ENCODE measurements at regions not wholly inside any gene's neighbourhood (a gene's known extent, or its start where the extent isn't known, plus 50 kb on each side); places are given as distances from the start of the nearest gene placed in this dataset.

DNA sequence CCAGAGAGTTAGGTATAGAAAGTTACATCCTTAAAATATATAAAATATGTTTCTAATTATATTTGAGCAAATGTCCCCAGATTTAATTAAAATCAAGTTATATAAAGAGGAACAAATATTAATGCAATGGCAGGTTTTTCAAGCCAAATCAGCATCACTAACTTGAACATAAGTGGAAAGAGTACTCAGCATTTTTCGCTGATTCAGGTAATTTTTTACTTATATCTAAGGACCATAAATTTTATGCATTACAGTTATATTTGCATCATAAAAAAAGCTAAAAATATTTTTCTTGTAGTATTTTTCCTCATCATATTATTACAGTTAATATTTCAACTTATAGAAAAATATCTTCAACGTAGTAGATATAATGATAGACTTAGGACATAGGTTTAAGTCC lies 1047.4 kb downstream of the FAM133A start:
- Histone ChIP-seq H3K4me3 (no peak overlapping the region), H2AFZ (replicated peaks) (no peak overlapping the region), H3K27me3 (no peaks in the 10 kb centered on the region), H3K4me1 (no peaks in the 10 kb centered on the region), H3F3A (ENCODE audit: low read depth) (no peaks in the 10 kb centered on the region), H4K20me1 (ENCODE audit: low read depth) (no peaks in the 10 kb centered on the region), H3K27ac (no peak overlapping the region), H3K79me2 (ENCODE audit: low read depth) (no peaks in the 10 kb centered on the region), H3K9ac (no peak overlapping the region), H3K4me2 (no peak overlapping the region), H3K36me3 (no peaks in the 10 kb centered on the region), H3K9me3 (ENCODE audit: low read depth) (no peaks in the 10 kb centered on the region)
- TF ChIP-seq, protein P1, sequence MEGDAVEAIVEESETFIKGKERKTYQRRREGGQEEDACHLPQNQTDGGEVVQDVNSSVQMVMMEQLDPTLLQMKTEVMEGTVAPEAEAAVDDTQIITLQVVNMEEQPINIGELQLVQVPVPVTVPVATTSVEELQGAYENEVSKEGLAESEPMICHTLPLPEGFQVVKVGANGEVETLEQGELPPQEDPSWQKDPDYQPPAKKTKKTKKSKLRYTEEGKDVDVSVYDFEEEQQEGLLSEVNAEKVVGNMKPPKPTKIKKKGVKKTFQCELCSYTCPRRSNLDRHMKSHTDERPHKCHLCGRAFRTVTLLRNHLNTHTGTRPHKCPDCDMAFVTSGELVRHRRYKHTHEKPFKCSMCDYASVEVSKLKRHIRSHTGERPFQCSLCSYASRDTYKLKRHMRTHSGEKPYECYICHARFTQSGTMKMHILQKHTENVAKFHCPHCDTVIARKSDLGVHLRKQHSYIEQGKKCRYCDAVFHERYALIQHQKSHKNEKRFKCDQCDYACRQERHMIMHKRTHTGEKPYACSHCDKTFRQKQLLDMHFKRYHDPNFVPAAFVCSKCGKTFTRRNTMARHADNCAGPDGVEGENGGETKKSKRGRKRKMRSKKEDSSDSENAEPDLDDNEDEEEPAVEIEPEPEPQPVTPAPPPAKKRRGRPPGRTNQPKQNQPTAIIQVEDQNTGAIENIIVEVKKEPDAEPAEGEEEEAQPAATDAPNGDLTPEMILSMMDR (IDR thresholded peaks at IDR 0.05) = no peak
- no peak for TF ChIP-seq EZH2 (IDR thresholded peaks at IDR 0.05)
- no peak for TF ChIP-seq EZH2phosphoT487 (IDR thresholded peaks at IDR 0.05)
- no peaks in the 10 kb centered on the region for H3K27me3 Mint-ChIP-seq (ENCODE audit: insufficient read depth, low read depth)
- H3K4me1 Mint-ChIP-seq = peaks cover 5% of the 10 kb centered on the region
- no peak overlapping the region for H3K4me3 Mint-ChIP-seq
- H3K9me3 Mint-ChIP-seq = no peaks in the 10 kb centered on the region
- H3K27ac Mint-ChIP-seq = no peak overlapping the region
- no peaks in the 10 kb centered on the region for H3K36me3 Mint-ChIP-seq
- DNase-seq (ENCODE audit: low spot score) = no peak

DNA sequence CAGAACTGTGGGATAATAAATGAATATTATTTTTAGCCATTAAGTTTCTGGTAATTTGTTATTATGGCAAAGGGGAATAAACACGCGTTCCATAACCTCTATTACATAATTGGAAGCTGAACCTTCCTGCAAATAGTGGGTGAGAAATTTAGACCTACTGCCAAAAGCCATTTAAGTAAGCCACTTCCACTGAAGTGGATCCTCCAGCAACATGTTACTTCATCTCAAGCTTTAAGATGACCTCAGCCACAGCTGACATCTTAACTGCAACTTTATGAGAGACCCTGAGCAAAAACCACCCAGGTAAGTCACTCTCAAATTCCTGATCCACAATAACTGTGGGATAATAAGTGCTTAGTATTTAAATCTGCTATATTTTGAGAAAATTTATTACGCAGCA lies 1048.6 kb downstream of the FAM133A start:
- no peak overlapping the region for H3K4me3 Mint-ChIP-seq
- Histone ChIP-seq H3K4me1 (no peaks in the 10 kb centered on the region), H3K9me3 (ENCODE audit: low read depth) (no peaks in the 10 kb centered on the region), H2AFZ (replicated peaks) (no peak overlapping the region), H3K9ac (no peak overlapping the region), H3F3A (ENCODE audit: low read depth) (no peaks in the 10 kb centered on the region), H3K36me3 (no peaks in the 10 kb centered on the region), H3K79me2 (ENCODE audit: low read depth) (no peaks in the 10 kb centered on the region), H3K4me3 (no peak overlapping the region), H4K20me1 (ENCODE audit: low read depth) (no peaks in the 10 kb centered on the region), H3K27ac (no peak overlapping the region), H3K27me3 (no peaks in the 10 kb centered on the region), H3K4me2 (no peak overlapping the region)
- no peak overlapping the region for H3K27ac Mint-ChIP-seq
- TF ChIP-seq EZH2phosphoT487 (IDR thresholded peaks at IDR 0.05) = no peak
- TF ChIP-seq, protein P1 (IDR thresholded peaks at IDR 0.05) = no peak
- no peaks in the 10 kb centered on the region for H3K27me3 Mint-ChIP-seq (ENCODE audit: insufficient read depth, low read depth)
- DNase-seq (ENCODE audit: low spot score) = no peak
- peaks cover 5% of the 10 kb centered on the region for H3K4me1 Mint-ChIP-seq
- H3K36me3 Mint-ChIP-seq = no peaks in the 10 kb centered on the region
- no peaks in the 10 kb centered on the region for H3K9me3 Mint-ChIP-seq

DNA sequence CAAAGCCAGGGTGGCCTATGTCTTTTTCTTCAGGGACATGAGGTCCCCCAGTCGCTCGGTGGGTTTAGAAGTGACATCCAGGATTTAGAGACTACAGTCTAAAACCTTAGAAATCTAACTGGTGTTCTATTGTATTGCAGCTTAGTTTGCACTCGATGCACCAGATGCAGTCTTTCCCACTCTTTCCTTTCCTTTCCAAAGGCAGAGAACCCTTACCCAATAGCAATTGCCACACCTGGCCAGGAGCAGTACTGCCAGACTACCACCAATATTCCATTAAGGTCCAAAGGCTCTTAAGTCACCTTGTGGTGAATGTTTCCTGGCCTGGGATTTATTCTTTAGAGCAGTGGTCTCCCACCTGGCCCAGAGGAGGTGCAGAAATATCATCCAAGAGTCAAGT lies 1068.8 kb downstream of the FAM133A start:
- Histone ChIP-seq H3K4me3 (no peak overlapping the region), H3K9me3 (ENCODE audit: low read depth) (no peaks in the 10 kb centered on the region), H3K36me3 (no peaks in the 10 kb centered on the region), H3K9ac (no peak overlapping the region), H3K27me3 (no peaks in the 10 kb centered on the region), H3K27ac (no peak overlapping the region), H2AFZ (replicated peaks) (no peak overlapping the region), H3K4me1 (no peaks in the 10 kb centered on the region), H3F3A (ENCODE audit: low read depth) (no peaks in the 10 kb centered on the region), H3K4me2 (no peak overlapping the region), H3K79me2 (ENCODE audit: low read depth) (no peaks in the 10 kb centered on the region), H4K20me1 (ENCODE audit: low read depth) (no peaks in the 10 kb centered on the region)
- no peak for DNase-seq (ENCODE audit: low spot score)
- H3K4me3 Mint-ChIP-seq = no peak overlapping the region
- no peaks in the 10 kb centered on the region for H3K9me3 Mint-ChIP-seq
- no peaks in the 10 kb centered on the region for H3K36me3 Mint-ChIP-seq
- peaks cover under 1% of the 10 kb centered on the region for H3K27me3 Mint-ChIP-seq (ENCODE audit: insufficient read depth, low read depth)
- no peak for TF ChIP-seq EZH2 (IDR thresholded peaks at IDR 0.05)
- TF ChIP-seq, protein P1 (IDR thresholded peaks at IDR 0.05) = no peak
- TF ChIP-seq EZH2phosphoT487 (IDR thresholded peaks at IDR 0.05) = no peak
- H3K27ac Mint-ChIP-seq = no peak overlapping the region
- no peaks in the 10 kb centered on the region for H3K4me1 Mint-ChIP-seq

DNA sequence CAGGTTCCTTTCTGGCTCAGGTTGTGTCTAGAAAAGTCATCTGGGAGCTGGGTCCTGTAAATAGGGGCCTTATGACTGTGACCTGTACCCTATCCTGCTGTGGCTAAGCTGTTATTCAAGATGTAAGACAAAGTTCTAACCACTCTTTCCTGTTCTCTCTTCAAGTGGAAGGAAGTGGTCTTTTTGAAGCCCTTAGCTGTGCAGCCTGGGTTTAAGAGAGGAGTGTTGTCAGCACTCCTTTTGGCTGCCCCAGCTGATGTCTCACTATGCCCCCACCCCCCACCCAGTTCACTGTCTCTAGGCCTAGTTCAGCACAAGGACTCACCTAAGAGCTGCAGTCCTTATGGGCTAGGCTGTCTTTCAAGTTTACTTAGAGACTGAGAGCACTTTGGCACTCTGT lies 1069.5 kb downstream of the FAM133A start:
- H3K4me2 ChIP-seq = no peak overlapping the region
- Mint-ChIP-seq H3K27me3 (ENCODE audit: insufficient read depth, low read depth) (no peaks in the 10 kb centered on the region), H3K4me3 (no peak overlapping the region), H3K4me1 (no peaks in the 10 kb centered on the region), H3K27ac (no peak overlapping the region), H3K36me3 (no peaks in the 10 kb centered on the region), H3K9me3 (no peaks in the 10 kb centered on the region)
- H3K27me3 ChIP-seq = no peaks in the 10 kb centered on the region
- H3K27ac ChIP-seq = no peak overlapping the region
- no peak for DNase-seq (ENCODE audit: low spot score)
- H3K4me1 ChIP-seq = no peaks in the 10 kb centered on the region
- no peak overlapping the region for H3K4me3 ChIP-seq
- no peak overlapping the region for H3K9ac ChIP-seq
- TF ChIP-seq EZH2phosphoT487 (IDR thresholded peaks at IDR 0.05) (no peak), EZH2 (IDR thresholded peaks at IDR 0.05) (no peak)
- TF ChIP-seq, protein P1 (IDR thresholded peaks at IDR 0.05) = no peak
- H3K36me3 ChIP-seq = no peaks in the 10 kb centered on the region
- H4K20me1 ChIP-seq (ENCODE audit: low read depth) = no peaks in the 10 kb centered on the region
- H3K79me2 ChIP-seq (ENCODE audit: low read depth) = no peaks in the 10 kb centered on the region
- no peak overlapping the region for H2AFZ ChIP-seq (replicated peaks)
- no peaks in the 10 kb centered on the region for H3F3A ChIP-seq (ENCODE audit: low read depth)
- peaks cover 5% of the 10 kb centered on the region for H3K9me3 ChIP-seq (ENCODE audit: low read depth)

Data from neural progenitor cell (in vitro differentiated cells).